ENCODE measurements at regions not wholly inside any gene's neighbourhood (a gene's known extent, or its start where the extent isn't known, plus 50 kb on each side); places are given as distances from the start of the nearest gene placed in this dataset.

- H3K36me3 Mint-ChIP-seq: no peaks in the 10 kb centered on the region
- H3K9me3 Mint-ChIP-seq: peaks cover 3% of the 10 kb centered on the region
- H3K4me1 Mint-ChIP-seq: peaks cover 3% of the 10 kb centered on the region
- no peak overlapping the region for H3K27ac Mint-ChIP-seq
- H3K4me3 Mint-ChIP-seq: no peak overlapping the region
- H3K27me3 Mint-ChIP-seq: no peaks in the 10 kb centered on the region
- no peak for DNase-seq
Observed at GRCh38 chr10:78319371-78319770, 285.7 kb downstream of the RPS24 start.

- Mint-ChIP-seq H3K9me3 (peaks cover 3% of the 10 kb centered on the region), H3K4me1 (peaks cover 3% of the 10 kb centered on the region), H3K27ac (no peak overlapping the region), H3K4me3 (no peak overlapping the region), H3K27me3 (no peaks in the 10 kb centered on the region), H3K36me3 (no peaks in the 10 kb centered on the region)
- DNase-seq: no peak
Observed at GRCh38 chr10:78319841-78320240, 286.2 kb downstream of the RPS24 start.

GRCh38 chr10:78320506-78320905 is 286.8 kb downstream of the RPS24 start:
- Mint-ChIP-seq H3K4me1 (peaks cover 3% of the 10 kb centered on the region), H3K9me3 (peaks cover 9% of the 10 kb centered on the region), H3K27ac (no peak overlapping the region), H3K4me3 (no peak overlapping the region), H3K36me3 (no peaks in the 10 kb centered on the region), H3K27me3 (no peaks in the 10 kb centered on the region)
- DNase-seq: no peak

GRCh38 chr10:78321000-78321399 is 287.3 kb downstream of the RPS24 start:
- Mint-ChIP-seq H3K36me3 (no peaks in the 10 kb centered on the region), H3K4me3 (no peak overlapping the region), H3K27ac (no peak overlapping the region), H3K9me3 (peaks cover 12% of the 10 kb centered on the region), H3K4me1 (peaks cover 3% of the 10 kb centered on the region), H3K27me3 (no peaks in the 10 kb centered on the region)
- DNase-seq: no peak

GRCh38 chr10:78321500-78321899 is 287.8 kb downstream of the RPS24 start:
- Mint-ChIP-seq H3K36me3 (peaks cover 3% of the 10 kb centered on the region), H3K27ac (no peak overlapping the region), H3K4me1 (peaks cover 3% of the 10 kb centered on the region), H3K27me3 (no peaks in the 10 kb centered on the region), H3K4me3 (no peak overlapping the region), H3K9me3 (peaks cover 17% of the 10 kb centered on the region)
- no peak for DNase-seq

- peaks cover 26% of the 10 kb centered on the region for H3K9me3 Mint-ChIP-seq
- no peak for DNase-seq
- no peaks in the 10 kb centered on the region for H3K27me3 Mint-ChIP-seq
- no peak overlapping the region for H3K4me3 Mint-ChIP-seq
- peaks cover 3% of the 10 kb centered on the region for H3K4me1 Mint-ChIP-seq
- H3K27ac Mint-ChIP-seq: no peak overlapping the region
- peaks cover 8% of the 10 kb centered on the region for H3K36me3 Mint-ChIP-seq
Observed at GRCh38 chr10:78326372-78326771, 292.7 kb downstream of the RPS24 start.

- H3K27ac Mint-ChIP-seq: no peak overlapping the region
- H3K4me3 Mint-ChIP-seq: no peak overlapping the region
- peaks cover 8% of the 10 kb centered on the region for H3K36me3 Mint-ChIP-seq
- DNase-seq: no peak
- H3K27me3 Mint-ChIP-seq: no peaks in the 10 kb centered on the region
- H3K9me3 Mint-ChIP-seq: peaks cover 26% of the 10 kb centered on the region
- H3K4me1 Mint-ChIP-seq: peaks cover 3% of the 10 kb centered on the region
Observed at GRCh38 chr10:78327778-78328591, 294.3 kb downstream of the RPS24 start.

GRCh38 chr10:78328592-78329404 is 295.1 kb downstream of the RPS24 start:
- DNase-seq: no peak
- H3K27me3 Mint-ChIP-seq: no peaks in the 10 kb centered on the region
- no peak overlapping the region for H3K4me3 Mint-ChIP-seq
- no peaks in the 10 kb centered on the region for H3K4me1 Mint-ChIP-seq
- H3K27ac Mint-ChIP-seq: no peak overlapping the region
- peaks cover 8% of the 10 kb centered on the region for H3K36me3 Mint-ChIP-seq
- peaks cover 24% of the 10 kb centered on the region for H3K9me3 Mint-ChIP-seq

GRCh38 chr10:78330884-78331283 is 297.2 kb downstream of the RPS24 start:
- H3K9me3 Mint-ChIP-seq: peaks cover 15% of the 10 kb centered on the region
- H3K36me3 Mint-ChIP-seq: peaks cover 8% of the 10 kb centered on the region
- no peak overlapping the region for H3K27ac Mint-ChIP-seq
- H3K27me3 Mint-ChIP-seq: no peaks in the 10 kb centered on the region
- DNase-seq: no peak
- H3K4me3 Mint-ChIP-seq: no peak overlapping the region
- H3K4me1 Mint-ChIP-seq: no peaks in the 10 kb centered on the region

GRCh38 chr10:78331391-78331922 is 297.8 kb downstream of the RPS24 start:
- no peaks in the 10 kb centered on the region for H3K27me3 Mint-ChIP-seq
- no peak overlapping the region for H3K4me3 Mint-ChIP-seq
- no peaks in the 10 kb centered on the region for H3K4me1 Mint-ChIP-seq
- peaks cover 5% of the 10 kb centered on the region for H3K36me3 Mint-ChIP-seq
- no peak for DNase-seq
- peaks cover 9% of the 10 kb centered on the region for H3K9me3 Mint-ChIP-seq
- H3K27ac Mint-ChIP-seq: no peak overlapping the region

GRCh38 chr10:78332012-78332411 is 298.3 kb downstream of the RPS24 start:
- Mint-ChIP-seq H3K9me3 (peaks cover 6% of the 10 kb centered on the region), H3K4me3 (no peak overlapping the region), H3K4me1 (no peaks in the 10 kb centered on the region)

GRCh38 chr10:78332657-78333056 is 299.0 kb downstream of the RPS24 start:
- H3K4me1 Mint-ChIP-seq: no peaks in the 10 kb centered on the region
- no peak overlapping the region for H3K27ac Mint-ChIP-seq
- no peak for DNase-seq
- H3K27me3 Mint-ChIP-seq: no peaks in the 10 kb centered on the region
- no peaks in the 10 kb centered on the region for H3K36me3 Mint-ChIP-seq
- H3K9me3 Mint-ChIP-seq: peaks cover 2% of the 10 kb centered on the region
- H3K4me3 Mint-ChIP-seq: no peak overlapping the region

More at GRCh38 chr10:78332012-78332411, 298.3 kb downstream of the RPS24 start:
- Mint-ChIP-seq H3K27me3 (no peaks in the 10 kb centered on the region), H3K27ac (no peak overlapping the region), H3K36me3 (peaks cover 2% of the 10 kb centered on the region)
- no peak for DNase-seq

- H3K4me1 Mint-ChIP-seq: no peaks in the 10 kb centered on the region
- DNase-seq: no peak
- no peak overlapping the region for H3K27ac Mint-ChIP-seq
- H3K36me3 Mint-ChIP-seq: no peaks in the 10 kb centered on the region
- no peak overlapping the region for H3K4me3 Mint-ChIP-seq
- H3K27me3 Mint-ChIP-seq: no peaks in the 10 kb centered on the region
- no peaks in the 10 kb centered on the region for H3K9me3 Mint-ChIP-seq
Observed at GRCh38 chr10:78333362-78334143, 299.9 kb downstream of the RPS24 start.

- Mint-ChIP-seq H3K4me3 (no peak overlapping the region), H3K27me3 (no peaks in the 10 kb centered on the region), H3K9me3 (no peaks in the 10 kb centered on the region), H3K36me3 (no peaks in the 10 kb centered on the region), H3K27ac (no peak overlapping the region), H3K4me1 (no peaks in the 10 kb centered on the region)
- DNase-seq: no peak
Observed at GRCh38 chr10:78335371-78335690, 301.7 kb downstream of the RPS24 start.

All from activated naive CD8-positive, alpha-beta T cell treated with anti-CD3 and anti-CD28 coated beads for 36 hours (primary cell).